Ovary (tissue), 3 donors: ENCODE measurements at regions not wholly inside any gene's neighbourhood (a gene's known extent, or its start where the extent isn't known, plus 50 kb on each side); places are given as distances from the start of the nearest gene placed in this dataset.

Experiments
- CTCF ChIP-seq, 3 donors: fragments of 450-650 bp in 2 of 3; fragments of 200-600 bp in 1 of 3; IDR thresholded peaks; one replicate each; pipeline versions ENCODE4 v1.5.1 to v1.8.0; 2016 to 2022; ENCODE audit warnings: antibody characterized with exemption in 3 of 3, mild to moderate bottlenecking in 1 of 3
- EP300 ChIP-seq: sonication (generic); formaldehyde crosslinking; IDR thresholded peaks from one replicate; pipeline ENCODE4 v1.6.1; 2017; ENCODE audit warnings: antibody characterized with exemption
- POLR2A ChIP-seq: fragments of 450-650 bp; IDR thresholded peaks from one replicate; pipeline ENCODE4 v1.6.1; 2017; ENCODE audit warnings: antibody characterized with exemption, mild to moderate bottlenecking, moderate library complexity
- donor health status: DM: no; HTN: no; CAD: no.

DNA sequence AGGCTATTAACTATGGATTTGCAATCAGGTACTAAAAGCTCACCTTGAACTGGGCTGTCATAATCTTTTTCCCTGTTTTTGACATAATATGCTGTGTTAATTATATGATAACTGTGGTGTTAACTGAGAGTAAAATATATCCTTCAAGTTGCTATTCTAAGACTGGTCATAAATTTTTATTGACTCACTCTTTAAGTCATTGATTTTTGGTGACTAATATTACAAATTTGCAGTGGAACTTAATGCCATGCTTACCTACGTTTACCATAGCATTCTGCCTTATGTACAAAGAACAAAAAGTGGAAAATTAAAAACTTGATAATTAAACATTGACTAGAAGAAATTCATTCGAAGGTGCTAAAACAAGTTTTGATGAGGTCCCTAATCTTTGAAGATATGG, 872.4 kb downstream of the BRINP3 start:
- TF ChIP-seq CTCF (IDR thresholded peaks at IDR 0.05): no peak
- TF ChIP-seq POLR2A: no peak
- no peak for TF ChIP-seq EP300
